SK-N-MC (cell line): ENCODE measurements at regions not wholly inside any gene's neighbourhood (a gene's known extent, or its start where the extent isn't known, plus 50 kb on each side); places are given as distances from the start of the nearest gene placed in this dataset.

Experiments
- EZH2 ChIP-seq: fragments of 200-600 bp; sonication (generic); IDR thresholded peaks from one replicate; pipeline ENCODE4 v1.6.1; 2017; ENCODE audit warnings: antibody characterized with exemption
- POLR2AphosphoS5 ChIP-seq: IDR thresholded peaks from 2 replicates; pipeline ENCODE4 v1.6.1; 2012; ENCODE audit warnings: mild to moderate bottlenecking, low read depth, low read length, borderline replicate concordance

DNA sequence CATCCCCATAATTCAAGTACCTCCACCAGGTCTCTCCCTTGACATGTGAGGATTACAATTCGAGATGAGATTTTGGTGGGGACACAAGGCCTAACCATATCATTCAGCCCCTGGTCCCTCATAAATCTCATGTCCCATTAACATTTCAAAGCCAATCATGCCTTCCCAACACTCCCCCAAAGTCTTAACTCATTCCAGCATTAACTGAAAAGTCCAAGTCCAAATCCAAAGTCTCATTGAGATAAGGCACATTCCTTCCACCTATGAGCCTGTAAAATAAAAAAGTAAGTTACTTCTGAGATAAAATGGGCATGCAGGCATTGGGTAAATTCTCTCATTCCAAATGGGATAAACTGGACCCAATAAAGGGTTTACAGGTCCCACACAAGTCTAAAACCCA, 849.7 kb downstream of the BCL11A start:
- no peak for TF ChIP-seq POLR2AphosphoS5
- TF ChIP-seq EZH2, result no peak
